Kidney (tissue), 13 donors: ENCODE measurements at regions not wholly inside any gene's neighbourhood (a gene's known extent, or its start where the extent isn't known, plus 50 kb on each side); places are given as distances from the start of the nearest gene placed in this dataset.

ENCODE experiments used
- DNase-seq, 5 donors: peaks; one replicate each; pipeline ENCODE4 v3.0.0-alpha.2; 2013 to 2020
- FAIRE-seq: peaks from 2 replicates; lab custom pipeline; 2012; peaks lifted over from hg19 to GRCh38; lab: Jason Lieb, UNC
- H3K27ac ChIP-seq, 2 donors: one replicate each; pipeline ENCODE4 v1.7.0; 2013; ENCODE audit warnings: low read depth in 2 of 2, low read length in 2 of 2, inconsistent platforms in 1 of 2
- H3K27me3 ChIP-seq: one replicate; pipeline ENCODE4 v1.7.1; 2013; ENCODE audit warnings: low read length, inconsistent platforms; ENCODE audit not compliant: control insufficient read depth, insufficient read depth
- H3K36me3 ChIP-seq, 3 donors: one replicate each; pipeline versions ENCODE4 v1.7.0 to v1.7.1; 2013; ENCODE audit warnings: low read length in 3 of 3, control low read depth in 1 of 3, inconsistent platforms in 1 of 3; ENCODE audit not compliant: insufficient read depth in 3 of 3, control insufficient read depth in 2 of 3
- H3K4me1 ChIP-seq, 3 donors: one replicate each; pipeline versions ENCODE4 v1.7.0 to v1.7.1; 2013; ENCODE audit warnings: low read length in 3 of 3, inconsistent platforms in 1 of 3, low read depth in 1 of 3; ENCODE audit not compliant: control insufficient read depth in 2 of 3, insufficient read depth in 2 of 3
- H3K4me3 ChIP-seq, 3 donors: one replicate each; pipeline versions ENCODE4 v1.7.0 to v1.8.1; 2013; ENCODE audit warnings: low read length in 3 of 3, control low read depth in 1 of 3, inconsistent platforms in 1 of 3
- H3K9ac ChIP-seq, 3 donors: one replicate each; pipeline versions ENCODE4 v1.7.0 to v1.7.1; 2013; ENCODE audit warnings: low read length in 3 of 3, control low read depth in 1 of 3, inconsistent platforms in 1 of 3
- H3K9me3 ChIP-seq, 3 donors: one replicate each; pipeline versions ENCODE4 v1.7.0 to v1.7.1; 2013; ENCODE audit warnings: low read length in 3 of 3, control low read depth in 1 of 3, inconsistent platforms in 1 of 3; ENCODE audit not compliant: control insufficient read depth in 2 of 3, insufficient read depth in 1 of 3
- intact Hi-C: fragments of 100-400 bp; cut with DNase I; formaldehyde crosslinking; loops from one replicate; pipeline ENCODE4 v1.11.1; 2022
- TF ChIP-seq, protein P1 (sequence below): IDR thresholded peaks from 3 replicates; pipeline ENCODE4 v1.5.1; 2012; ENCODE audit warnings: mild to moderate bottlenecking, moderate library complexity, borderline replicate concordance; ENCODE audit not compliant: insufficient read depth; ENCODE audit errors: extremely low read depth
- donor health status: control.
- donor health status: control.
- donor health status: control.
- donor health status: control.
- donor health status: control.
- donor health status: DM: yes; HTN: yes; CAD: no.
- donor health status: Normal renal cell carcinoma (clear cell type).

DNA sequence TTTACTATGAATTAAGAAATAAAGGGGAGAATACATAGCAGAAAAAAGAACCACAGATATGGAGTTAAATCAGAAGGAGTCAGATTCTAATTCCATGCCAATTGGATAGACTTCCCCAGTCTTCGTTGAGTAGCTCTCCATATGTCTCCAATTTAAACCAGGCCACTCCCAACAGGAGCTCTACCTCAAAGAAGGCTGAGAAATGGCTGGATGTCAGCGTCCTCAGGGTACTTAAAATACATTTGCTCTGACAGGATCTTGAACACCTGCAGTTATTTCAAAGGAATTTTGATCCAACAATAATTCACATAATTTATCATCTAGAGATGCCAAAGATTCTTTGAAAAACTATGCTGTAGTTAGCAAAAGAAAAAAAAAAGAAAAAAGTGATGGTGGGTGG lies 133.9 kb upstream of the FBN2 start:
- H3K27me3 ChIP-seq: no peaks in the 10 kb centered on the region
- H3K9ac ChIP-seq: no peak overlapping the region
- H3K4me3 ChIP-seq: no peak overlapping the region
- no peaks in the 10 kb centered on the region for H3K4me1 ChIP-seq
- H3K9me3 ChIP-seq: peaks cover 0 to 3% (median 0%) of the 10 kb centered on the region in 3 donors
- intact Hi-C loops: no loop called here
- FAIRE-seq (no peak), DNase-seq (peak in 1 of 5 donors; percentile 17)
- no peaks in the 10 kb centered on the region for H3K36me3 ChIP-seq
- TF ChIP-seq, protein P1, sequence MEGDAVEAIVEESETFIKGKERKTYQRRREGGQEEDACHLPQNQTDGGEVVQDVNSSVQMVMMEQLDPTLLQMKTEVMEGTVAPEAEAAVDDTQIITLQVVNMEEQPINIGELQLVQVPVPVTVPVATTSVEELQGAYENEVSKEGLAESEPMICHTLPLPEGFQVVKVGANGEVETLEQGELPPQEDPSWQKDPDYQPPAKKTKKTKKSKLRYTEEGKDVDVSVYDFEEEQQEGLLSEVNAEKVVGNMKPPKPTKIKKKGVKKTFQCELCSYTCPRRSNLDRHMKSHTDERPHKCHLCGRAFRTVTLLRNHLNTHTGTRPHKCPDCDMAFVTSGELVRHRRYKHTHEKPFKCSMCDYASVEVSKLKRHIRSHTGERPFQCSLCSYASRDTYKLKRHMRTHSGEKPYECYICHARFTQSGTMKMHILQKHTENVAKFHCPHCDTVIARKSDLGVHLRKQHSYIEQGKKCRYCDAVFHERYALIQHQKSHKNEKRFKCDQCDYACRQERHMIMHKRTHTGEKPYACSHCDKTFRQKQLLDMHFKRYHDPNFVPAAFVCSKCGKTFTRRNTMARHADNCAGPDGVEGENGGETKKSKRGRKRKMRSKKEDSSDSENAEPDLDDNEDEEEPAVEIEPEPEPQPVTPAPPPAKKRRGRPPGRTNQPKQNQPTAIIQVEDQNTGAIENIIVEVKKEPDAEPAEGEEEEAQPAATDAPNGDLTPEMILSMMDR: no peak
- H3K27ac ChIP-seq: no peak overlapping the region

DNA sequence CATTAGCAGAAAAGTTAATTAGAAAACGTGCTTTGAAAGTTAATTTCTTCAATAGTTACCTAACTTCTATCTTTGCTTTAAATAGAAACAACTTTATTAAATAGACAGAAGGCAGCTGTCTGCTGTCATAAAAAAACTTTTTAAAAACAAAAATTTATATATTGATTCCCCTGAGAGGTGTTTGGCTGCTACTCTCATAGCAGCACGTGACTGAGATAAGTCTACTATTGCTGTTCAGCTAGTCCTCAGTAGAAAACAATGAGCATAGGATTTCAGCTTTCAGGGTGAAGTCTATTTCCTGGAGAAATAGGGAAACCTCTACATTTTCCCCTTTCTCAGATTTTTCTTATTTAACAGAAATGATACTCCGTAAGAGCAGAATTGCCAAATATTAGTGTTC lies 135.0 kb upstream of the FBN2 start:
- FAIRE-seq: no peak
- H3K36me3 ChIP-seq: no peaks in the 10 kb centered on the region
- no peak overlapping the region for H3K9ac ChIP-seq
- no peaks in the 10 kb centered on the region for H3K4me1 ChIP-seq
- no peak overlapping the region for H3K27ac ChIP-seq
- TF ChIP-seq, protein P1: no peak
- peak in 1 of 5 donors; percentile 34 for DNase-seq
- intact Hi-C loops: no loop called here
- no peak overlapping the region for H3K4me3 ChIP-seq
- peaks cover 0 to 3% (median 0%) of the 10 kb centered on the region in 3 donors for H3K9me3 ChIP-seq
- no peaks in the 10 kb centered on the region for H3K27me3 ChIP-seq

GRCh38 chr5:128673411-128673957 lies 135.4 kb upstream of the FBN2 start:
- H3K4me1 ChIP-seq: no peaks in the 10 kb centered on the region
- peaks cover 0 to 3% (median 0%) of the 10 kb centered on the region in 3 donors for H3K9me3 ChIP-seq
- no peak overlapping the region for H3K9ac ChIP-seq
- intact Hi-C loops: no loop called here
- no peak overlapping the region for H3K27ac ChIP-seq
- TF ChIP-seq, protein P1: no peak
- H3K27me3 ChIP-seq: no peaks in the 10 kb centered on the region
- H3K36me3 ChIP-seq: no peaks in the 10 kb centered on the region
- no peak for DNase-seq
- no peak overlapping the region for H3K4me3 ChIP-seq
- no peak for FAIRE-seq

DNA sequence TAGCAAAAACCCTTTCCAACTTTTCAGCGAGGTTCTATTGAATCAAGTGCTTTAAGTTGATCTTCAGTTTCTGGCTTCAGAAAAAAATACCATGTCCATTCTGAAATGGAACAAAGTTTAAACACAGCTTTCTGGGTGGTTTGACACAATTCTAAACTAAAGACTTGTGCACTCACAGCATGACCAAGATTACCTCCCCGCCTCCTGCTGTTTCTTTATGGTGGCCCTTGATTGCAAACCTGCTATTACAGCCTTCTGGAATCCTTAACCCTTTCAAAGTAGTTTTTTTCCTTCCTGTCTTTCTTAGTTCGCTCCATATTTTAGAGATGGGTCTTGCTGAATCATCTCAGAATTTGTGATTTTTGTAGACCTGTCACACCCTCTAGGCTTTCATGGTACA lies 135.9 kb upstream of the FBN2 start:
- no peaks in the 10 kb centered on the region for H3K36me3 ChIP-seq
- TF ChIP-seq, protein P1: no peak
- FAIRE-seq (no peak), DNase-seq (no peak)
- no peaks in the 10 kb centered on the region for H3K27me3 ChIP-seq
- no peak overlapping the region for H3K27ac ChIP-seq
- H3K9me3 ChIP-seq: peaks cover 0 to 3% (median 0%) of the 10 kb centered on the region in 3 donors
- H3K4me1 ChIP-seq: no peaks in the 10 kb centered on the region
- H3K4me3 ChIP-seq: no peak overlapping the region
- H3K9ac ChIP-seq: no peak overlapping the region
- intact Hi-C loops: no loop called here
